ENCODE measurements at regions not wholly inside any gene's neighbourhood (a gene's known extent, or its start where the extent isn't known, plus 50 kb on each side); places are given as distances from the start of the nearest gene placed in this dataset.
A peak's percentile ranks its signal among the peaks of the same experiment; 100 is the strongest.

DNA sequence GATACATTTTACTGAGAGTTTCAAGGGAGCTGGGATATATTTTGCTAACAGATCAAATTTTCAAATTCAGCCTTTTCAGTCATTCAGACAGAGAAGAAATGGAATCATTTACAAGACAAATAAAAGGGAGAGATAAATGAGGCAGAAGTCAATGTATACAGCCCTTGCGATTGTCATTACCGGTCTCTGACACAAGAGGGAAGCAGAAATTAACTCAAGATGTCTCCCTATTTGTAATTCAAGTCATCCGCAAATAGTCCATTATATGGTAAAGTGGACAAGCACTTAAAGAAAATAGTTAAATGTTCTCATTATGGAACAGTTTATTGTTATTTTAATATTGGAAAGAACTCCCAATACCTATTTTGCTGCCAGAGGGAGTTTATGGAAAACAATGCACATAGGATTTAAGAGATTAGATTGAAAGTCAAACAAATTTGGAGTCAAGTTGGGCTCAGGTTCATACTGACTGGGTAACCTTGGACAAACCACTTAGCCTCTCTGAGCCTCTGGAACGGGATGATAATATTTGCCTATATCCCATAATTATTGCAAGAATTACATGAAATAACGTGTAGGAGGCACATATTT is 89.3 kb upstream of the PRKCQ start:
- no peak overlapping the region for H3K4me3 Mint-ChIP-seq
- no peaks in the 10 kb centered on the region for H3K36me3 Mint-ChIP-seq
- peaks cover 9% of the 10 kb centered on the region for H3K9me3 Mint-ChIP-seq
- no peaks in the 10 kb centered on the region for H3K27me3 Mint-ChIP-seq (ENCODE audit: low read depth)
- DNase-seq (ENCODE audit: low spot score) = no peak
- CTCF ChIA-PET = interaction anchor here (0.9 kb wide), 1 partner anchor 113 kb away, joined by 3 read pairs; no protein-coding TSS in a partner anchor
- peak; percentile 74 for ATAC-seq
- TF ChIP-seq, protein P1, sequence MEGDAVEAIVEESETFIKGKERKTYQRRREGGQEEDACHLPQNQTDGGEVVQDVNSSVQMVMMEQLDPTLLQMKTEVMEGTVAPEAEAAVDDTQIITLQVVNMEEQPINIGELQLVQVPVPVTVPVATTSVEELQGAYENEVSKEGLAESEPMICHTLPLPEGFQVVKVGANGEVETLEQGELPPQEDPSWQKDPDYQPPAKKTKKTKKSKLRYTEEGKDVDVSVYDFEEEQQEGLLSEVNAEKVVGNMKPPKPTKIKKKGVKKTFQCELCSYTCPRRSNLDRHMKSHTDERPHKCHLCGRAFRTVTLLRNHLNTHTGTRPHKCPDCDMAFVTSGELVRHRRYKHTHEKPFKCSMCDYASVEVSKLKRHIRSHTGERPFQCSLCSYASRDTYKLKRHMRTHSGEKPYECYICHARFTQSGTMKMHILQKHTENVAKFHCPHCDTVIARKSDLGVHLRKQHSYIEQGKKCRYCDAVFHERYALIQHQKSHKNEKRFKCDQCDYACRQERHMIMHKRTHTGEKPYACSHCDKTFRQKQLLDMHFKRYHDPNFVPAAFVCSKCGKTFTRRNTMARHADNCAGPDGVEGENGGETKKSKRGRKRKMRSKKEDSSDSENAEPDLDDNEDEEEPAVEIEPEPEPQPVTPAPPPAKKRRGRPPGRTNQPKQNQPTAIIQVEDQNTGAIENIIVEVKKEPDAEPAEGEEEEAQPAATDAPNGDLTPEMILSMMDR (IDR thresholded peaks at IDR 0.05) = peak; percentile 67
- TF ChIP-seq, protein P2, sequence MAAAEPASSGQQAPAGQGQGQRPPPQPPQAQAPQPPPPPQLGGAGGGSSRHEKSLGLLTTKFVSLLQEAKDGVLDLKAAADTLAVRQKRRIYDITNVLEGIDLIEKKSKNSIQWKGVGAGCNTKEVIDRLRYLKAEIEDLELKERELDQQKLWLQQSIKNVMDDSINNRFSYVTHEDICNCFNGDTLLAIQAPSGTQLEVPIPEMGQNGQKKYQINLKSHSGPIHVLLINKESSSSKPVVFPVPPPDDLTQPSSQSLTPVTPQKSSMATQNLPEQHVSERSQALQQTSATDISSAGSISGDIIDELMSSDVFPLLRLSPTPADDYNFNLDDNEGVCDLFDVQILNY (CRISPR knock-in tag; IDR thresholded peaks at IDR 0.05) = no peak
- no peak overlapping the region for H3K27ac Mint-ChIP-seq
- peaks cover 4% of the 10 kb centered on the region for H3K4me1 Mint-ChIP-seq
- POLR2A ChIA-PET = no interaction called here

DNA sequence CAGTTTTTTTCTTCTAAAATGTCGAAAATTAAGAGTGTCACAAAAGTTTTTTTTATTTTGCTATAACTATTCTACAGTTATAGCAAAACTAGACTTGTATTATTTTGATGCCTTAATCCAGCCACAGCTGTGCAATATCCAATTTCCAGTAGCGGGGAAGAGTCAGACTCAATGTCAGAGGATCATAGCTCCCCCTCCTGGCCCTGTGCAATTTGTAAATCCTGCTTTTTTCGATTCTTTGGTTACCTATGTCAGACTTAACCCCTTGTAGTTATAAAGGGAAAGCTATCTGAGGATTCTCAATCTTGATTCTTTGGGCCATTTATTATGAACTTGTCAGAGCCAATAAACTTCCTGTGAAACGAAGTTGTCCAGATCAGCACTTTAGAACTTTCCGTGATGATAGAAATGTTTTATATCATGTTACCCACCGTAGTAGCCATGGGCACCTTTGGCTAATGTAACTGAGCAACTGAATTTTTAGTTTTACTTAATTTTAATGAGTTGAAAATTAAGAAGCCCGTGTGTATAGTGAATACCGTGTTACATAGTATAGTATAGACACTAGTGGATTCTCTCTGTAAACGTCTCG is 87.7 kb upstream of the PRKCQ start:
- ChIA-PET POLR2A (no interaction called here), CTCF (interaction anchor here (0.6 to 2.6 kb wide), 26 partner anchors 8 to 450 kb away, joined by 3 to 17 read pairs (median 4); partner anchors contain the start of gene PRKCQ)
- Mint-ChIP-seq H3K36me3 (no peaks in the 10 kb centered on the region), H3K27ac (no peak overlapping the region), H3K9me3 (peaks cover 9% of the 10 kb centered on the region), H3K27me3 (ENCODE audit: low read depth) (no peaks in the 10 kb centered on the region), H3K4me1 (peaks cover 4% of the 10 kb centered on the region), H3K4me3 (no peak overlapping the region)
- TF ChIP-seq, protein P3, sequence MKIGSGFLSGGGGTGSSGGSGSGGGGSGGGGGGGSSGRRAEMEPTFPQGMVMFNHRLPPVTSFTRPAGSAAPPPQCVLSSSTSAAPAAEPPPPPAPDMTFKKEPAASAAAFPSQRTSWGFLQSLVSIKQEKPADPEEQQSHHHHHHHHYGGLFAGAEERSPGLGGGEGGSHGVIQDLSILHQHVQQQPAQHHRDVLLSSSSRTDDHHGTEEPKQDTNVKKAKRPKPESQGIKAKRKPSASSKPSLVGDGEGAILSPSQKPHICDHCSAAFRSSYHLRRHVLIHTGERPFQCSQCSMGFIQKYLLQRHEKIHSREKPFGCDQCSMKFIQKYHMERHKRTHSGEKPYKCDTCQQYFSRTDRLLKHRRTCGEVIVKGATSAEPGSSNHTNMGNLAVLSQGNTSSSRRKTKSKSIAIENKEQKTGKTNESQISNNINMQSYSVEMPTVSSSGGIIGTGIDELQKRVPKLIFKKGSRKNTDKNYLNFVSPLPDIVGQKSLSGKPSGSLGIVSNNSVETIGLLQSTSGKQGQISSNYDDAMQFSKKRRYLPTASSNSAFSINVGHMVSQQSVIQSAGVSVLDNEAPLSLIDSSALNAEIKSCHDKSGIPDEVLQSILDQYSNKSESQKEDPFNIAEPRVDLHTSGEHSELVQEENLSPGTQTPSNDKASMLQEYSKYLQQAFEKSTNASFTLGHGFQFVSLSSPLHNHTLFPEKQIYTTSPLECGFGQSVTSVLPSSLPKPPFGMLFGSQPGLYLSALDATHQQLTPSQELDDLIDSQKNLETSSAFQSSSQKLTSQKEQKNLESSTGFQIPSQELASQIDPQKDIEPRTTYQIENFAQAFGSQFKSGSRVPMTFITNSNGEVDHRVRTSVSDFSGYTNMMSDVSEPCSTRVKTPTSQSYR (CRISPR knock-in tag; IDR thresholded peaks at IDR 0.05) = no peak
- TF ChIP-seq, protein P1 (IDR thresholded peaks at IDR 0.05) = 0 out of 2 replicates have a peak, but pooled peaks have one; percentile 23
- DNase-seq (ENCODE audit: low spot score) (peak; percentile 41), ATAC-seq (peak; percentile 74)

DNA sequence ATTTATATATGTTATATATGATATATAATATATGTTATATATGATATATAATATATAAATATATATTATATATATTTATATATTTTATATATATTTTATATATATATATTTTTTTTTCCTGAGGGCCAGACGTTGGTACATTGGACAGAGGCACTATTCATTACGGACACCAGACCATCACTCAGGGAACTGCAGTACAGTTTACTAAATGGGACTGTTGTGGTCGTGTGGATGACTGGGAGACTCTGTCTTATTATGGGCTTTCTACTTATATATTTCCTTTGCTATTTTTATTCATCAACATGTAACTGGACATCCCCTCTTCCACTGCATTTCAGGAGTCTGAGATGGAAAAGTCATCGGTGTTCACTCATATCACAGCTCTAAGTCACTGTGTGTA is 87.1 kb upstream of the PRKCQ start:
- no peaks in the 10 kb centered on the region; the same call in 1 of the 2 replicates for H3K27me3 Mint-ChIP-seq (ENCODE audit: low read depth)
- POLR2A ChIA-PET = no interaction called here

DNA sequence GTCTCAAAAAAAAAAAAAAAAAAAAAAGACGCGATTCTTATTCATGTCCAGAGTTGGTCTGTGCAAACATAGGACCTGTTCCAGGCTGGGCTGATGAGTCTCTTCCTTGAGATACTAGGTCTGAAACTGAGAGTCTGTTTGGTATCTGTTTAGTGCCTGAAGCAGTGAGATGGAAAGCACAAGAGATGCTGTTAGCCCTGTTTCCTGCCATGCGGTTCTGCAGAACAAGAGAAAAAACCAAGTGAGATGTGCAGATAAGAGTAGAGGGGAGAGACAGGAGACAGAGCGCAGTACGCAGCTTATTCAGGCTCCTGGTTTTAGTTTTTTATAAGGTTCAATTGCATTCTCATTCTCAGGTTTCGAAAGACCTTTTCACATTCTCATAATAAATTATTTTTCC is 85.8 kb upstream of the PRKCQ start:
- no peaks in the 10 kb centered on the region; the same call in 1 of the 2 replicates for H3K27me3 Mint-ChIP-seq (ENCODE audit: low read depth)
- H3K9me3 Mint-ChIP-seq = peaks cover 9% of the 10 kb centered on the region
- POLR2A ChIA-PET = no interaction called here
- DNase-seq (ENCODE audit: low spot score) (no peak), ATAC-seq (no peak)
- no peak overlapping the region for H3K27ac Mint-ChIP-seq
- H3K4me1 Mint-ChIP-seq = peaks cover 4% of the 10 kb centered on the region
- no peak overlapping the region for H3K4me3 Mint-ChIP-seq
- CTCF ChIA-PET = interaction anchor here (0.7 to 2.6 kb wide), 3 partner anchors 19 to 220 kb away, joined by 3 to 14 read pairs (median 4); no protein-coding TSS in a partner anchor
- H3K36me3 Mint-ChIP-seq = no peaks in the 10 kb centered on the region
- TF ChIP-seq KAT7 (CRISPR knock-in tag; IDR thresholded peaks at IDR 0.05; ENCODE audit: borderline replicate concordance) (no peak), JAZF1 (CRISPR knock-in tag; IDR thresholded peaks at IDR 0.05) (no peak), SOX15 (CRISPR knock-in tag; IDR thresholded peaks at IDR 0.05) (no peak), NFATC4 (CRISPR knock-in tag; IDR thresholded peaks at IDR 0.05) (no peak), ZBTB21 (CRISPR knock-in tag; IDR thresholded peaks at IDR 0.05; ENCODE audit: borderline replicate concordance) (no peak), NR3C1 (CRISPR knock-in tag; conservative IDR thresholded peaks at IDR 0.05; ENCODE audit: low read depth) (no peak)
- TF ChIP-seq, protein P4, sequence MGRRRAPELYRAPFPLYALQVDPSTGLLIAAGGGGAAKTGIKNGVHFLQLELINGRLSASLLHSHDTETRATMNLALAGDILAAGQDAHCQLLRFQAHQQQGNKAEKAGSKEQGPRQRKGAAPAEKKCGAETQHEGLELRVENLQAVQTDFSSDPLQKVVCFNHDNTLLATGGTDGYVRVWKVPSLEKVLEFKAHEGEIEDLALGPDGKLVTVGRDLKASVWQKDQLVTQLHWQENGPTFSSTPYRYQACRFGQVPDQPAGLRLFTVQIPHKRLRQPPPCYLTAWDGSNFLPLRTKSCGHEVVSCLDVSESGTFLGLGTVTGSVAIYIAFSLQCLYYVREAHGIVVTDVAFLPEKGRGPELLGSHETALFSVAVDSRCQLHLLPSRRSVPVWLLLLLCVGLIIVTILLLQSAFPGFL (CRISPR knock-in tag; IDR thresholded peaks at IDR 0.05; ENCODE audit: borderline replicate concordance) = no peak
- TF ChIP-seq, protein P5, sequence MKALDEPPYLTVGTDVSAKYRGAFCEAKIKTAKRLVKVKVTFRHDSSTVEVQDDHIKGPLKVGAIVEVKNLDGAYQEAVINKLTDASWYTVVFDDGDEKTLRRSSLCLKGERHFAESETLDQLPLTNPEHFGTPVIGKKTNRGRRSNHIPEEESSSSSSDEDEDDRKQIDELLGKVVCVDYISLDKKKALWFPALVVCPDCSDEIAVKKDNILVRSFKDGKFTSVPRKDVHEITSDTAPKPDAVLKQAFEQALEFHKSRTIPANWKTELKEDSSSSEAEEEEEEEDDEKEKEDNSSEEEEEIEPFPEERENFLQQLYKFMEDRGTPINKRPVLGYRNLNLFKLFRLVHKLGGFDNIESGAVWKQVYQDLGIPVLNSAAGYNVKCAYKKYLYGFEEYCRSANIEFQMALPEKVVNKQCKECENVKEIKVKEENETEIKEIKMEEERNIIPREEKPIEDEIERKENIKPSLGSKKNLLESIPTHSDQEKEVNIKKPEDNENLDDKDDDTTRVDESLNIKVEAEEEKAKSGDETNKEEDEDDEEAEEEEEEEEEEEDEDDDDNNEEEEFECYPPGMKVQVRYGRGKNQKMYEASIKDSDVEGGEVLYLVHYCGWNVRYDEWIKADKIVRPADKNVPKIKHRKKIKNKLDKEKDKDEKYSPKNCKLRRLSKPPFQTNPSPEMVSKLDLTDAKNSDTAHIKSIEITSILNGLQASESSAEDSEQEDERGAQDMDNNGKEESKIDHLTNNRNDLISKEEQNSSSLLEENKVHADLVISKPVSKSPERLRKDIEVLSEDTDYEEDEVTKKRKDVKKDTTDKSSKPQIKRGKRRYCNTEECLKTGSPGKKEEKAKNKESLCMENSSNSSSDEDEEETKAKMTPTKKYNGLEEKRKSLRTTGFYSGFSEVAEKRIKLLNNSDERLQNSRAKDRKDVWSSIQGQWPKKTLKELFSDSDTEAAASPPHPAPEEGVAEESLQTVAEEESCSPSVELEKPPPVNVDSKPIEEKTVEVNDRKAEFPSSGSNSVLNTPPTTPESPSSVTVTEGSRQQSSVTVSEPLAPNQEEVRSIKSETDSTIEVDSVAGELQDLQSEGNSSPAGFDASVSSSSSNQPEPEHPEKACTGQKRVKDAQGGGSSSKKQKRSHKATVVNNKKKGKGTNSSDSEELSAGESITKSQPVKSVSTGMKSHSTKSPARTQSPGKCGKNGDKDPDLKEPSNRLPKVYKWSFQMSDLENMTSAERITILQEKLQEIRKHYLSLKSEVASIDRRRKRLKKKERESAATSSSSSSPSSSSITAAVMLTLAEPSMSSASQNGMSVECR (CRISPR knock-in tag; IDR thresholded peaks at IDR 0.05; ENCODE audit: borderline replicate concordance) = no peak

More for the DNA sequence above, 87.1 kb upstream of the PRKCQ start:
- Mint-ChIP-seq H3K9me3 (peaks cover 9% of the 10 kb centered on the region), H3K4me3 (no peak overlapping the region), H3K27ac (no peak overlapping the region), H3K4me1 (peaks cover 4% of the 10 kb centered on the region), H3K36me3 (no peaks in the 10 kb centered on the region)
- CTCF ChIA-PET = interaction anchor here (0.7 to 2.6 kb wide), 22 partner anchors 8 to 450 kb away, joined by 3 to 17 read pairs (median 4); partner anchors contain the start of gene PRKCQ
- ATAC-seq (no peak), DNase-seq (ENCODE audit: low spot score) (no peak)
- TF ChIP-seq TEAD1 (CRISPR knock-in tag; IDR thresholded peaks at IDR 0.05) = no peak
- peak; percentile 76; the same call in 1 of the 2 replicates for TF ChIP-seq HMGA2 (CRISPR knock-in tag; IDR thresholded peaks at IDR 0.05)
